ENCODE measurements at regions not wholly inside any gene's neighbourhood (a gene's known extent, or its start where the extent isn't known, plus 50 kb on each side); places are given as distances from the start of the nearest gene placed in this dataset.
"Not testable (repeated sequence)": the region's sequence is repeated elsewhere in the genome, so short reads cannot be mapped to it uniquely, and the experiment has no call there.

DNA sequence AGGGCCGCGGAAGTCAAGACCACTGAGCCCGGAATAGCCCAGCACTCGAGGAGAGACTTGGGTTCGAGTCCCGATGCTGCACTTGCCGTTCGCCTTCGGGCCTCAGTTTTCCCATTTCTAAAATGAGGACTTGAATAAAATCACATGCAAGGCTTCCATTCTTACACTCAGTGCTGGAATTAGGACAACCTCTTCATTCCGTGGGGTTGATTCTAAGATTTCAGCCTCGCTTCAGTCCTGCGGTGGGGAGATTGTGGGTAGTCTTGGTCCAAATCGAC, 116.9 kb upstream of the SMURF2 start:
- TF ChIP-seq, protein P1, sequence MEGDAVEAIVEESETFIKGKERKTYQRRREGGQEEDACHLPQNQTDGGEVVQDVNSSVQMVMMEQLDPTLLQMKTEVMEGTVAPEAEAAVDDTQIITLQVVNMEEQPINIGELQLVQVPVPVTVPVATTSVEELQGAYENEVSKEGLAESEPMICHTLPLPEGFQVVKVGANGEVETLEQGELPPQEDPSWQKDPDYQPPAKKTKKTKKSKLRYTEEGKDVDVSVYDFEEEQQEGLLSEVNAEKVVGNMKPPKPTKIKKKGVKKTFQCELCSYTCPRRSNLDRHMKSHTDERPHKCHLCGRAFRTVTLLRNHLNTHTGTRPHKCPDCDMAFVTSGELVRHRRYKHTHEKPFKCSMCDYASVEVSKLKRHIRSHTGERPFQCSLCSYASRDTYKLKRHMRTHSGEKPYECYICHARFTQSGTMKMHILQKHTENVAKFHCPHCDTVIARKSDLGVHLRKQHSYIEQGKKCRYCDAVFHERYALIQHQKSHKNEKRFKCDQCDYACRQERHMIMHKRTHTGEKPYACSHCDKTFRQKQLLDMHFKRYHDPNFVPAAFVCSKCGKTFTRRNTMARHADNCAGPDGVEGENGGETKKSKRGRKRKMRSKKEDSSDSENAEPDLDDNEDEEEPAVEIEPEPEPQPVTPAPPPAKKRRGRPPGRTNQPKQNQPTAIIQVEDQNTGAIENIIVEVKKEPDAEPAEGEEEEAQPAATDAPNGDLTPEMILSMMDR (IDR thresholded peaks at IDR 0.05): not testable (repeated sequence)
- not testable (repeated sequence) for TF ChIP-seq POLR2A (IDR thresholded peaks at IDR 0.05)
